Heart left ventricle (tissue), 16 donors: ENCODE measurements at regions not wholly inside any gene's neighbourhood (a gene's known extent, or its start where the extent isn't known, plus 50 kb on each side); places are given as distances from the start of the nearest gene placed in this dataset.

Experiments used
- ATAC-seq, 4 donors: fragments of 200-7000 bp; cut with Tn5 transposase; one replicate each; pipeline ENCODE4 v1.9.1; 2020 to 2022; ENCODE audit warnings: moderate library complexity in 4 of 4, mild to moderate bottlenecking in 3 of 4, moderate number of reproducible peaks in 1 of 4
- DNase-seq, 5 donors: peaks; one replicate each; pipeline ENCODE4 v3.0.0-alpha.2; 2020
- H3K27ac ChIP-seq, 12 donors: fragments of 200-600 bp; sonication (generic) in 4 of 12; one replicate each; pipeline versions ENCODE4 v1.5.0 to v1.8.0; 2016 to 2022; ENCODE audit warnings: mild to moderate bottlenecking in 2 of 12
- H3K27me3 ChIP-seq, 9 donors: fragments of 200-600 bp; sonication (generic) in 2 of 9; one replicate each; pipeline versions ENCODE4 v1.5.1 to v1.8.0; 2016 to 2022; ENCODE audit warnings: mild to moderate bottlenecking in 3 of 9
- H3K36me3 ChIP-seq, 9 donors: fragments of 200-600 bp; sonication (generic) in 2 of 9; one replicate each; pipeline versions ENCODE4 v1.5.0 to v1.8.0; 2018 to 2022; ENCODE audit warnings: mild to moderate bottlenecking in 2 of 9
- H3K4me1 ChIP-seq, 12 donors: fragments of 200-600 bp; sonication (generic) in 4 of 12; one replicate each; pipeline versions ENCODE4 v1.5.0 to v1.8.0; 2016 to 2022; ENCODE audit warnings: mild to moderate bottlenecking in 3 of 12
- H3K4me3 ChIP-seq, 12 donors: fragments of 200-600 bp; sonication (generic) in 4 of 12; one replicate each; pipeline versions ENCODE4 v1.5.0 to v1.8.0; 2017 to 2022; ENCODE audit warnings: mild to moderate bottlenecking in 9 of 12, moderate library complexity in 4 of 12
- H3K9me3 ChIP-seq, 12 donors: fragments of 200-600 bp; sonication (generic) in 4 of 12; one replicate each; pipeline versions ENCODE4 v1.5.0 to v1.8.0; 2016 to 2022; ENCODE audit warnings: mild to moderate bottlenecking in 1 of 12
- CTCF ChIP-seq, 12 donors: fragments of 200-600 bp; sonication (generic) in 4 of 12; IDR thresholded peaks; one replicate each; pipeline versions ENCODE4 v1.5.0 to v1.8.0; 2018 to 2022; ENCODE audit warnings: antibody characterized with exemption in 12 of 12, mild to moderate bottlenecking in 5 of 12
- POLR2A ChIP-seq, 2 donors: fragments of 450-650 bp; IDR thresholded peaks; one replicate each; pipeline ENCODE4 v1.6.1; 2017; ENCODE audit warnings: antibody characterized with exemption in 2 of 2, mild to moderate bottlenecking in 2 of 2, moderate library complexity in 2 of 2
- WGBS, 4 donors: extraction: QIAGEN DNeasy Blood & Tissue Kit in 2 of 4; methylation state at CpG; one replicate each; pipeline versions ENCODE4 v1.1.5 to v1.1.7; 2013 to 2018; 5-methylcytosine and 5-hydroxymethylcytosine counted together
- intact Hi-C, 10 donors: fragments of 100-400 bp; cut with DNase I; formaldehyde crosslinking; loops; one replicate each; pipeline versions ENCODE4 v1.11.1 to v1.14.2; 2022
- donor health status: ischemic (EF 13 %, LVEDD 7.1; RV severe dilation, severe dysfunction).
- donor health status: healthy with polysubstance abuse.
- donor health status: DM: no; HTN: yes; CAD: no.
- donor health status: DM: no; HTN: no; CAD: no.
- donor health status: ischemic (EF 25% LVEDD 6.9; RV normal size, moderate dysfunction).
- donor health status: ischemic (EF 25% LVEDD 5.7; RV mildly dilated, moderate dysfunction).
- donor health status: healthy.
- donor health status: DM: yes; HTN: yes; CAD: no.
- donor health status: ischemic (EF 35%, LVEDD 5.7; RV mildly dilated, moderate dysfunction).
- donor health status: nonischemic (EF 11% LVEDD 7.7; RV severe dilation, severe dysfunction).
- donor health status: DM: yes; HTN: yes; CAD: no.
- donor health status: PGD.
- donor health status: ischemic (EF 29% LVEDD 5.4; RV normal size, mild dysfunction).
- donor health status: nonischemic (EF 23%, LVEDD 6.1; RV moderate dilation, normal function).

- ATAC-seq, result no peak
- Histone ChIP-seq H3K4me1 (peaks cover 0 to 9% (median 0%) of the 10 kb centered on the region in 12 donors), H3K9me3 (no peaks in the 10 kb centered on the region), H3K36me3 (no peaks in the 10 kb centered on the region), H3K27me3 (peaks cover 0 to 2% (median 0%) of the 10 kb centered on the region in 9 donors), H3K27ac (no peak overlapping the region), H3K4me3 (no peak overlapping the region)
- DNase-seq, result no peak
- TF ChIP-seq POLR2A (IDR thresholded peaks at IDR 0.05) (no peak), CTCF (IDR thresholded peaks at IDR 0.05) (no peak)
- intact Hi-C loops, result loop anchor here in 1 of 10 donors (10.0 kb wide), 1 partner anchor 58 kb away; no protein-coding TSS in a partner anchor
- 77 to 84% (median 82%) methylated on average over 7 of the region's 7 CpGs for WGBS, 4 donors
These were observed 206.6 kb upstream of the CST7 start for GRCh38 chr20:24742436-24742835.

- WGBS, 4 donors, result 90 to 95% (median 91%) methylated on average over 4 to 5 of the region's 5 CpGs
- ATAC-seq, result no peak
These were observed 206.1 kb upstream of the CST7 start for GRCh38 chr20:24742989-24743388.

GRCh38 chr20:24743641-24744040, 205.4 kb upstream of the CST7 start:
- peaks cover 0 to 9% (median 0%) of the 10 kb centered on the region in 12 donors for H3K4me1 ChIP-seq
- 49 to 73% (median 70%) methylated on average over 4 to 5 of the region's 5 CpGs for WGBS, 4 donors
- no peak for ATAC-seq

More at GRCh38 chr20:24742989-24743388, 206.1 kb upstream of the CST7 start:
- Histone ChIP-seq H3K9me3 (no peaks in the 10 kb centered on the region), H3K27me3 (peaks cover 0 to 2% (median 0%) of the 10 kb centered on the region in 9 donors), H3K4me3 (no peak overlapping the region), H3K27ac (no peak overlapping the region), H3K4me1 (peaks cover 0 to 9% (median 0%) of the 10 kb centered on the region in 12 donors), H3K36me3 (no peaks in the 10 kb centered on the region)
- TF ChIP-seq CTCF (IDR thresholded peaks at IDR 0.05) (no peak), POLR2A (IDR thresholded peaks at IDR 0.05) (no peak)
- intact Hi-C loops, result loop anchor here in 1 of 10 donors (10.0 kb wide), 1 partner anchor 58 kb away; no protein-coding TSS in a partner anchor
- DNase-seq, result no peak

GRCh38 chr20:24744747-24745146, 204.3 kb upstream of the CST7 start:
- ATAC-seq (no peak), DNase-seq (no peak)
- intact Hi-C loops, result loop anchor here in 1 of 10 donors (10.0 kb wide), 1 partner anchor 60 kb away; no protein-coding TSS in a partner anchor
- no peak overlapping the region for H3K4me3 ChIP-seq
- no peaks in the 10 kb centered on the region for H3K9me3 ChIP-seq
- H3K36me3 ChIP-seq, result no peaks in the 10 kb centered on the region
- WGBS, 4 donors, result 76 to 91% (median 87%) methylated on average over 3 of the region's 3 CpGs
- H3K27ac ChIP-seq, result no peak overlapping the region
- TF ChIP-seq CTCF (IDR thresholded peaks at IDR 0.05) (no peak), POLR2A (IDR thresholded peaks at IDR 0.05) (no peak)
- H3K27me3 ChIP-seq, result peaks cover 0 to 2% (median 0%) of the 10 kb centered on the region in 9 donors
- H3K4me1 ChIP-seq, result peaks cover 0 to under 1% (median 0%) of the 10 kb centered on the region in 12 donors

More at GRCh38 chr20:24743641-24744040, 205.4 kb upstream of the CST7 start:
- Histone ChIP-seq H3K27ac (no peak overlapping the region), H3K9me3 (no peaks in the 10 kb centered on the region), H3K36me3 (no peaks in the 10 kb centered on the region), H3K27me3 (peaks cover 0 to 2% (median 0%) of the 10 kb centered on the region in 9 donors), H3K4me3 (no peak overlapping the region)
- TF ChIP-seq POLR2A (IDR thresholded peaks at IDR 0.05) (no peak), CTCF (IDR thresholded peaks at IDR 0.05) (no peak)
- intact Hi-C loops, result loop anchor here in 1 of 10 donors (10.0 kb wide), 1 partner anchor 59 kb away; no protein-coding TSS in a partner anchor
- DNase-seq, result no peak
